ENCODE measurements at regions not wholly inside any gene's neighbourhood (a gene's known extent, or its start where the extent isn't known, plus 50 kb on each side); places are given as distances from the start of the nearest gene placed in this dataset.
"Not testable (repeated sequence)": the region's sequence is repeated elsewhere in the genome, so short reads cannot be mapped to it uniquely, and the experiment has no call there.

DNA sequence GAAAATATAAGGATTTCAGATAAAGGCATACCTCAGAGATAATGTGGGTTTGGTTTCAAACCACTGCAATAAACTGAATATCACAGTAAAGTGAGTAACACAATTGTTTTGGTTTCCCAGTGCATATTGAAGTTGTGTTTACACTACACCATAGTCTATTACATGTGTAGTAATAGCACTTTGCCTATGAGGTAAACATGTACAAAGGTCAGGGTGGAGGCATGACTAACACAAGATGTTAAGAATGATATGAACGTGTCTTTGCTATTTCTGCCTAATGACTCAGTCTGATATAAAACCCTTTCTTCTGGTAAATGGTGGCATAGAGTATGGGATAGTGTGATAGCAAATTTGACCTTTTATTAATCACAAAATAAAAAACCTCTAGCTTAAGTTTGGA lies 621.5 kb upstream of the ADGRL2 start:
- Histone ChIP-seq H3K4me1 (ENCODE audit: control insufficient read depth, insufficient read depth, low read length) (no peaks in the 10 kb centered on the region), H3K27ac (ENCODE audit: low read length) (no peak overlapping the region), H3K9me3 (ENCODE audit: control insufficient read depth, insufficient read depth, low read depth, low read length) (no peaks in the 10 kb centered on the region), H3K36me3 (ENCODE audit: control insufficient read depth, insufficient read depth, low read length) (no peaks in the 10 kb centered on the region), H3K27me3 (ENCODE audit: control insufficient read depth, insufficient read depth, low read length) (no peaks in the 10 kb centered on the region), H3K4me3 (ENCODE audit: low read depth in 2 of 2, low read length in 2 of 2) (no peak overlapping the region)
- no peak for TF ChIP-seq TCF7L2 (IDR thresholded peaks at IDR 0.05; ENCODE audit: low read depth, low read length)
- ATAC-seq (no peak), DNase-seq (ENCODE audit: low read depth, low spot score) (no peak)
- ChIA-PET CTCF (no interaction called here), POLR2A (no interaction called here)
- BruUV-seq (replicated peaks), result no TSS peak
- in situ Hi-C loops (cut with HindIII; ENCODE audit: low pct_unique_long_range_greater_than_20kb, low sequenced_read_pairs), result no loop called here
- intact Hi-C loops (cut with micrococcal nuclease; ENCODE audit: unreplicated experiment), result no loop called here

DNA sequence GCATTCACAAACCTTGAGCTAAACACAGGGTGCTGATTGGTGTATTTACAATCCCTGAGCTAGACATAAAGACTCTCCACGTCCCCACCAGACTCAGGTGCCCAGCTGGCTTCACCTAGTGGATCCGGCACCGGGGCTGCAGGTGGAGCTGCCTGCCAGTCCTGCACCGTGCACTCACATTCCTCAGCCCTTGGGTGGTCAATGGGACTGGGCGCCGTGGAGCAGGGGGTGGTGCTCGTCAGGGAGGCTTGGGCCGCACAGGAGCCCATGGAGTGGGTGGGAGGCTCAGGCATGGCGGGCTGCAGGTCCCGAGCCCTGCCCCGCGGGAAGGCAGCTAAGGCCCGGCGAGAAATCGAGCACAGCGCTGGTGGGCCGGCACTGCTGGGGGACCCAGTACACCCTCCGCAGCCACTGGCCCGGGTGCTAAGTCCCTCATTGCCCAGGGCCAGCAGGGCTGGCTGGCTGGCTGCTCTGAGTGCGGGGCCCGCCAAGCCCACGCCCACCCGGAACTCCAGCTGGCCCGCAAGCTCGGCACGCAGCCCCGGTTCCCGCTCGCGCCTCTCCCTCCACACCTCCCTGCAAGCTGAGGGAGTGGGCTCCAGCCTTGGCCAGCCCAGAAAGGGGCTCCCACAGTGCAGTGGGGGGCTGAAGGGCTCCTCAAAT lies 622.2 kb upstream of the ADGRL2 start:
- H3K9me3 ChIP-seq (ENCODE audit: control insufficient read depth, insufficient read depth, low read depth, low read length); DNase-seq (ENCODE audit: low read depth, low spot score); H3K4me1 ChIP-seq (ENCODE audit: control insufficient read depth, insufficient read depth, low read length); H3K36me3 ChIP-seq (ENCODE audit: control insufficient read depth, insufficient read depth, low read length); H3K27me3 ChIP-seq (ENCODE audit: control insufficient read depth, insufficient read depth, low read length); CTCF ChIA-PET; in situ Hi-C loops (cut with HindIII; ENCODE audit: low pct_unique_long_range_greater_than_20kb, low sequenced_read_pairs); H3K4me3 ChIP-seq (ENCODE audit: low read depth in 2 of 2, low read length in 2 of 2); intact Hi-C loops (cut with micrococcal nuclease; ENCODE audit: unreplicated experiment); BruUV-seq (replicated peaks); H3K27ac ChIP-seq (ENCODE audit: low read length); ATAC-seq; POLR2A ChIA-PET: not testable (repeated sequence)

DNA sequence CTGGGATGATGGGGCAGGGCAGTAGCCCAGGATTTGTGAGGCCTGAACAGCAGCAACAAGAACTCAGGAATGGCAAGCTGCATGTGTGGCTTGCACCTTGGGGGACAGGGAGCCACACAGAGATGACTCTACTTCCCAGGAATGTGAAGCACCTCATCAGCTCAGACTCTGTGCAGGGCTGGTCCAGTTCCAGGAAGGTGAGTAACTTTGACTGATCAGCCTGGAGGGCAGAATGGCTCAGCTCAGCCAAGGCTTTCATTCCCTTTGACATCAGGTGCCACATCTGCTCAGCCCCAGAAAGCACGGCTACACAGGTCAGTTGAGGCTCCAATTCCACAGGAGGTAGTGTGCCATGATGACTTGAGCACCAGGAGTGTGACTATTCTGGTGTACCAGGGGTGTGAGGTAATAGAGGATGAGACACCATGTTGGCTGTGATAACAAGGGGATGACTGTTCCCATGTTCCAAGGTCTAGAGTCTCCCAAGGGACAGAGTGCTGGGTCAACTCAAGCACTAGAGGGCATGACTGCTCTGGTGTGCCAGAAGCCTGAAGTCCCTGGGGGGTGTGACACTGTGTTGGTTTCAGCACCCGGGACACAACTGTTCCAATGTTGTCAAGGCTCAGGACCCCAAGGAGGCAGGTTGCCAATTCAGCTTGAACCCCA lies 625.8 kb upstream of the ADGRL2 start:
- no TSS peak for BruUV-seq (replicated peaks)
- ChIA-PET POLR2A (no interaction called here), CTCF (no interaction called here)
- H3K27me3 ChIP-seq (ENCODE audit: control insufficient read depth, insufficient read depth, low read length), result no peaks in the 10 kb centered on the region
- H3K9me3 ChIP-seq (ENCODE audit: control insufficient read depth, insufficient read depth, low read depth, low read length), result no peaks in the 10 kb centered on the region
- no peaks in the 10 kb centered on the region for H3K36me3 ChIP-seq (ENCODE audit: control insufficient read depth, insufficient read depth, low read length)
- DNase-seq (ENCODE audit: low read depth, low spot score), result no peak
- no peak overlapping the region for H3K27ac ChIP-seq (ENCODE audit: low read length)
- H3K4me1 ChIP-seq (ENCODE audit: control insufficient read depth, insufficient read depth, low read length), result no peaks in the 10 kb centered on the region
- ATAC-seq, result no peak
- in situ Hi-C loops (cut with HindIII; ENCODE audit: low pct_unique_long_range_greater_than_20kb, low sequenced_read_pairs), result no loop called here
- intact Hi-C loops (cut with micrococcal nuclease; ENCODE audit: unreplicated experiment), result no loop called here
- no peak for TF ChIP-seq TCF7L2 (IDR thresholded peaks at IDR 0.05; ENCODE audit: low read depth, low read length)
- TF ChIP-seq, protein P1, sequence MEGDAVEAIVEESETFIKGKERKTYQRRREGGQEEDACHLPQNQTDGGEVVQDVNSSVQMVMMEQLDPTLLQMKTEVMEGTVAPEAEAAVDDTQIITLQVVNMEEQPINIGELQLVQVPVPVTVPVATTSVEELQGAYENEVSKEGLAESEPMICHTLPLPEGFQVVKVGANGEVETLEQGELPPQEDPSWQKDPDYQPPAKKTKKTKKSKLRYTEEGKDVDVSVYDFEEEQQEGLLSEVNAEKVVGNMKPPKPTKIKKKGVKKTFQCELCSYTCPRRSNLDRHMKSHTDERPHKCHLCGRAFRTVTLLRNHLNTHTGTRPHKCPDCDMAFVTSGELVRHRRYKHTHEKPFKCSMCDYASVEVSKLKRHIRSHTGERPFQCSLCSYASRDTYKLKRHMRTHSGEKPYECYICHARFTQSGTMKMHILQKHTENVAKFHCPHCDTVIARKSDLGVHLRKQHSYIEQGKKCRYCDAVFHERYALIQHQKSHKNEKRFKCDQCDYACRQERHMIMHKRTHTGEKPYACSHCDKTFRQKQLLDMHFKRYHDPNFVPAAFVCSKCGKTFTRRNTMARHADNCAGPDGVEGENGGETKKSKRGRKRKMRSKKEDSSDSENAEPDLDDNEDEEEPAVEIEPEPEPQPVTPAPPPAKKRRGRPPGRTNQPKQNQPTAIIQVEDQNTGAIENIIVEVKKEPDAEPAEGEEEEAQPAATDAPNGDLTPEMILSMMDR (IDR thresholded peaks at IDR 0.05), result no peak
- TF ChIP-seq POLR2AphosphoS5 (IDR thresholded peaks at IDR 0.05; ENCODE audit: low read depth, low read length), result no peak
- TF ChIP-seq, protein P2, sequence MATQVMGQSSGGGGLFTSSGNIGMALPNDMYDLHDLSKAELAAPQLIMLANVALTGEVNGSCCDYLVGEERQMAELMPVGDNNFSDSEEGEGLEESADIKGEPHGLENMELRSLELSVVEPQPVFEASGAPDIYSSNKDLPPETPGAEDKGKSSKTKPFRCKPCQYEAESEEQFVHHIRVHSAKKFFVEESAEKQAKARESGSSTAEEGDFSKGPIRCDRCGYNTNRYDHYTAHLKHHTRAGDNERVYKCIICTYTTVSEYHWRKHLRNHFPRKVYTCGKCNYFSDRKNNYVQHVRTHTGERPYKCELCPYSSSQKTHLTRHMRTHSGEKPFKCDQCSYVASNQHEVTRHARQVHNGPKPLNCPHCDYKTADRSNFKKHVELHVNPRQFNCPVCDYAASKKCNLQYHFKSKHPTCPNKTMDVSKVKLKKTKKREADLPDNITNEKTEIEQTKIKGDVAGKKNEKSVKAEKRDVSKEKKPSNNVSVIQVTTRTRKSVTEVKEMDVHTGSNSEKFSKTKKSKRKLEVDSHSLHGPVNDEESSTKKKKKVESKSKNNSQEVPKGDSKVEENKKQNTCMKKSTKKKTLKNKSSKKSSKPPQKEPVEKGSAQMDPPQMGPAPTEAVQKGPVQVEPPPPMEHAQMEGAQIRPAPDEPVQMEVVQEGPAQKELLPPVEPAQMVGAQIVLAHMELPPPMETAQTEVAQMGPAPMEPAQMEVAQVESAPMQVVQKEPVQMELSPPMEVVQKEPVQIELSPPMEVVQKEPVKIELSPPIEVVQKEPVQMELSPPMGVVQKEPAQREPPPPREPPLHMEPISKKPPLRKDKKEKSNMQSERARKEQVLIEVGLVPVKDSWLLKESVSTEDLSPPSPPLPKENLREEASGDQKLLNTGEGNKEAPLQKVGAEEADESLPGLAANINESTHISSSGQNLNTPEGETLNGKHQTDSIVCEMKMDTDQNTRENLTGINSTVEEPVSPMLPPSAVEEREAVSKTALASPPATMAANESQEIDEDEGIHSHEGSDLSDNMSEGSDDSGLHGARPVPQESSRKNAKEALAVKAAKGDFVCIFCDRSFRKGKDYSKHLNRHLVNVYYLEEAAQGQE (IDR thresholded peaks at IDR 0.05; ENCODE audit: insufficient read depth in 1 of 2, low read depth in 2 of 2, low read length in 1 of 2), result no peak
- no peak for TF ChIP-seq SIN3A (IDR thresholded peaks at IDR 0.05; ENCODE audit: borderline replicate concordance, insufficient read depth, low read depth, low read length)
- no peak overlapping the region for H3K4me3 ChIP-seq (ENCODE audit: low read depth in 2 of 2, low read length in 2 of 2)

Data from Panc1 (cell line).